NCI-H1105 treated with DMSO at 0.1 percent for 48 hours (cell line): ENCODE measurements at regions not wholly inside any gene's neighbourhood (a gene's known extent, or its start where the extent isn't known, plus 50 kb on each side); places are given as distances from the start of the nearest gene placed in this dataset.

ENCODE experiments used
- DNase-seq: peaks from one replicate; lab custom pipeline; 2025; lab: John Stamatoyannopoulos, UW

GRCh38 chr18:22330508-22330907 is 87.2 kb downstream of the CTAGE1 start:
- no peak for DNase-seq

GRCh38 chr18:22325396-22325795 is 92.3 kb downstream of the CTAGE1 start:
- no peak for DNase-seq

GRCh38 chr18:22324191-22325131 is 93.3 kb downstream of the CTAGE1 start:
- DNase-seq = no peak

- DNase-seq = no peak
These were observed 95.4 kb downstream of the CTAGE1 start for GRCh38 chr18:22322243-22322691.

- no peak for DNase-seq
These were observed 96.9 kb downstream of the CTAGE1 start for GRCh38 chr18:22320771-22321170.

GRCh38 chr18:22320155-22320554 is 97.6 kb downstream of the CTAGE1 start:
- DNase-seq = no peak

- no peak for DNase-seq
These were observed 98.8 kb downstream of the CTAGE1 start for GRCh38 chr18:22318745-22319407.

GRCh38 chr18:22314420-22314819 is 103.3 kb downstream of the CTAGE1 start:
- DNase-seq = no peak

- DNase-seq = no peak
These were observed 103.7 kb downstream of the CTAGE1 start for GRCh38 chr18:22314001-22314400.

GRCh38 chr18:22311301-22311700 is 106.4 kb downstream of the CTAGE1 start:
- DNase-seq = no peak

- DNase-seq = no peak
These were observed 108.5 kb downstream of the CTAGE1 start for GRCh38 chr18:22309191-22309590.

- DNase-seq = no peak
These were observed 110.2 kb downstream of the CTAGE1 start for GRCh38 chr18:22307528-22307927.

GRCh38 chr18:22303927-22304326 is 113.8 kb downstream of the CTAGE1 start:
- no peak for DNase-seq

GRCh38 chr18:22302144-22302543 is 115.6 kb downstream of the CTAGE1 start:
- no peak for DNase-seq

GRCh38 chr18:22300665-22301636 is 116.8 kb downstream of the CTAGE1 start:
- no peak for DNase-seq

GRCh38 chr18:22297008-22297407 is 120.7 kb downstream of the CTAGE1 start:
- no peak for DNase-seq

- DNase-seq = no peak
These were observed 121.4 kb downstream of the CTAGE1 start for GRCh38 chr18:22296304-22296703.

GRCh38 chr18:22293417-22293816 is 124.0 kb downstream of the GATA6 start:
- DNase-seq = no peak

- DNase-seq = no peak
These were observed 120.6 kb downstream of the GATA6 start for GRCh38 chr18:22290004-22290403.

- DNase-seq = no peak
These were observed 117.2 kb downstream of the GATA6 start for GRCh38 chr18:22286585-22286984.

GRCh38 chr18:22285361-22286140 is 116.2 kb downstream of the GATA6 start:
- no peak for DNase-seq
